GM23338 (cell line): ENCODE measurements at regions not wholly inside any gene's neighbourhood (a gene's known extent, or its start where the extent isn't known, plus 50 kb on each side); places are given as distances from the start of the nearest gene placed in this dataset.
A peak's percentile ranks its signal among the peaks of the same experiment; 100 is the strongest.

Experiments used
- ATAC-seq: fragments of 200-7000 bp; cut with Tn5 transposase; 3 replicates; pipeline ENCODE4 v1.9.1; 2020
- DNase-seq: peaks from one replicate; pipeline ENCODE4 v3.0.0-alpha.2; 2015; ENCODE audit warnings: low spot score
- H2AFZ ChIP-seq: fragments of 200-600 bp; sonication (generic); 2 replicates; pipeline ENCODE4 v1.8.0; 2016; ENCODE audit warnings: antibody characterized with exemption, mild to moderate bottlenecking, moderate library complexity
- H3F3A ChIP-seq: fragments of 200-600 bp; sonication (generic); replicated peaks from 2 replicates; pipeline ENCODE4 v1.8.0; 2017; ENCODE audit warnings: antibody characterized with exemption, mixed run types, low read depth
- H3K27ac ChIP-seq: fragments of 200-600 bp; sonication (generic); 2 replicates; pipeline ENCODE4 v1.6.1; 2016; ENCODE audit warnings: low read depth
- H3K27me3 ChIP-seq: fragments of 200-600 bp; sonication (generic); 2 replicates; pipeline ENCODE4 v1.8.0; 2016; ENCODE audit warnings: mild to moderate bottlenecking, mixed run types, moderate library complexity; ENCODE audit not compliant: insufficient read depth
- H3K36me3 ChIP-seq: fragments of 200-600 bp; sonication (generic); 2 replicates; pipeline ENCODE4 v1.8.0; 2016; ENCODE audit warnings: mild to moderate bottlenecking; ENCODE audit not compliant: insufficient read depth
- H3K4me1 ChIP-seq: fragments of 200-600 bp; sonication (generic); 2 replicates; pipeline ENCODE4 v1.8.0; 2016; ENCODE audit warnings: mild to moderate bottlenecking, moderate library complexity; ENCODE audit not compliant: insufficient read depth
- H3K4me2 ChIP-seq: fragments of 200-600 bp; sonication (generic); 2 replicates; pipeline ENCODE4 v1.7.1; 2017; ENCODE audit warnings: mixed run types
- H3K4me3 ChIP-seq: fragments of 200-600 bp; sonication (generic); 2 replicates; pipeline ENCODE4 v1.6.1; 2016; ENCODE audit warnings: mixed run types
- H3K79me2 ChIP-seq: fragments of 200-600 bp; sonication (generic); replicated peaks from 2 replicates; pipeline ENCODE4 v1.8.0; 2017; ENCODE audit warnings: mild to moderate bottlenecking; ENCODE audit not compliant: insufficient read depth
- H3K9me2 ChIP-seq: fragments of 200-600 bp; sonication (generic); 2 replicates; pipeline ENCODE4 v1.8.0; 2017; ENCODE audit not compliant: insufficient read depth
- H4K20me1 ChIP-seq: fragments of 200-600 bp; sonication (generic); replicated peaks from 2 replicates; pipeline ENCODE4 v1.8.0; 2017; ENCODE audit warnings: mild to moderate bottlenecking; ENCODE audit not compliant: insufficient read depth
- H3K27ac Mint-ChIP-seq: 2 replicates; pipeline ENCODE4 v1.8.0; 2020; ENCODE audit warnings: inconsistent platforms, mild to moderate bottlenecking, moderate library complexity, mixed read lengths
- H3K27me3 Mint-ChIP-seq: 3 replicates; pipeline ENCODE4 v1.8.0; 2022; ENCODE audit warnings: low read depth, mild to moderate bottlenecking, moderate library complexity, mixed read lengths, inconsistent platforms; ENCODE audit not compliant: insufficient read depth, poor library complexity
- H3K36me3 Mint-ChIP-seq: 3 replicates; pipeline ENCODE4 v1.8.0; 2021; ENCODE audit warnings: low read depth, mild to moderate bottlenecking, inconsistent platforms, moderate library complexity, mixed read lengths
- H3K4me1 Mint-ChIP-seq: 3 replicates; pipeline ENCODE4 v1.8.0; 2020; ENCODE audit warnings: mild to moderate bottlenecking, inconsistent platforms, mixed read lengths
- H3K4me3 Mint-ChIP-seq: 3 replicates; pipeline ENCODE4 v1.8.0; 2021; ENCODE audit warnings: moderate library complexity, mild to moderate bottlenecking, inconsistent platforms, mixed read lengths
- H3K9me3 Mint-ChIP-seq: 3 replicates; pipeline ENCODE4 v1.8.0; 2020; ENCODE audit warnings: moderate library complexity, mild to moderate bottlenecking, inconsistent platforms, mixed read lengths
- CTCF ChIP-seq, 2 experiments: fragments of 200-600 bp in 1 of 2; sonication (generic) in 1 of 2; conservative IDR thresholded peaks; 2 replicates each; pipeline versions ENCODE4 v1.5.1 to v1.6.1; 2016 to 2017; ENCODE audit warnings: antibody characterized with exemption in 2 of 2, low read depth in 2 of 2, mild to moderate bottlenecking in 2 of 2, moderate library complexity in 1 of 2
- ETS1 ChIP-seq: IDR thresholded peaks from 2 replicates; pipeline ENCODE4 v1.6.1; 2016; ENCODE audit warnings: antibody characterized with exemption
- JUNB ChIP-seq: IDR thresholded peaks from one replicate; pipeline ENCODE4 v1.6.1; 2016; ENCODE audit warnings: antibody characterized with exemption; ENCODE audit not compliant: unreplicated experiment
- NANOG ChIP-seq: IDR thresholded peaks from 2 replicates; pipeline ENCODE4 v1.6.1; 2016; ENCODE audit warnings: antibody characterized with exemption, borderline replicate concordance
- POLR2AphosphoS5 ChIP-seq: IDR thresholded peaks from 2 replicates; pipeline ENCODE4 v1.6.1; 2016; ENCODE audit warnings: antibody characterized with exemption, low read depth
- STAT1 ChIP-seq: IDR thresholded peaks from one replicate; pipeline ENCODE4 v1.6.1; 2016; ENCODE audit warnings: antibody characterized with exemption; ENCODE audit not compliant: unreplicated experiment
- TF ChIP-seq, protein P1 (sequence below): fragments of 250-450 bp; sonication (Bioruptor Pico); IDR thresholded peaks from 2 replicates; pipeline ENCODE4 v1.5.0; 2020; ENCODE audit warnings: mild to moderate bottlenecking, moderate library complexity

GRCh38 chr2:236823041-236823629, 253.5 kb downstream of the ACKR3 start (continued):
- no peak for TF ChIP-seq JUNB
- no peak for TF ChIP-seq NANOG
- no peak for TF ChIP-seq CTCF (conservative IDR thresholded peaks at IDR 0.05; ENCODE audit: low read depth in 2 of 2)
- TF ChIP-seq POLR2AphosphoS5 = no peak

DNA sequence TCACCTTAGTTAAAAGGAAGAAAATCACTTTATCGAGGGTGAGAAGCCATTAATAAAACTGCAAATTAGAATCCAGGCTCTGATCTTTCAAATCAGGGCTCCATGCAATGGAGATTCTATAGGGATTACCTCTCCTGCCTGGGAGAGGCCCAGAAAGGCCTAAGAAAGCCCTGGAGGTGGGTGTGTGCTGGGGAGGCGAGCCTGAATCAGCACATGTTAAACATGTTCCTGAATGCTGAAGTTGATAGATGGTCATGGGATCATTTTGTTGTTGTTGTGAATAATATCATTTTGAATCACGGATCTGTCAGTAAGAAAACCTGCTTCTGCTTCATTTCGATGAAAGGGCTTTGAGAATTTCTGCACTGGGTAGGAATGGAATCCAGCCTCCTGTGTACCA, 254.3 kb downstream of the ACKR3 start:
- no peaks in the 10 kb centered on the region for H3K79me2 ChIP-seq
- peaks cover 15% of the 10 kb centered on the region; the same call in 1 of the 2 replicates for H3K9me2 ChIP-seq
- DNase-seq = no peak
- no peak overlapping the region; the same call in 1 of the 2 replicates for H3K27ac Mint-ChIP-seq
- H3K4me1 ChIP-seq = peaks cover 55% of the 10 kb centered on the region
- H3K4me1 Mint-ChIP-seq = peaks cover 55% of the 10 kb centered on the region
- ATAC-seq = peak; percentile 17; the same call in 2 of the 3 replicates
- no peak overlapping the region for H3K4me3 Mint-ChIP-seq
- peaks cover 12% of the 10 kb centered on the region for H3K27me3 Mint-ChIP-seq
- H4K20me1 ChIP-seq = no peaks in the 10 kb centered on the region
- TF ChIP-seq STAT1 (no peak), ETS1 (no peak)
- TF ChIP-seq, protein P1, sequence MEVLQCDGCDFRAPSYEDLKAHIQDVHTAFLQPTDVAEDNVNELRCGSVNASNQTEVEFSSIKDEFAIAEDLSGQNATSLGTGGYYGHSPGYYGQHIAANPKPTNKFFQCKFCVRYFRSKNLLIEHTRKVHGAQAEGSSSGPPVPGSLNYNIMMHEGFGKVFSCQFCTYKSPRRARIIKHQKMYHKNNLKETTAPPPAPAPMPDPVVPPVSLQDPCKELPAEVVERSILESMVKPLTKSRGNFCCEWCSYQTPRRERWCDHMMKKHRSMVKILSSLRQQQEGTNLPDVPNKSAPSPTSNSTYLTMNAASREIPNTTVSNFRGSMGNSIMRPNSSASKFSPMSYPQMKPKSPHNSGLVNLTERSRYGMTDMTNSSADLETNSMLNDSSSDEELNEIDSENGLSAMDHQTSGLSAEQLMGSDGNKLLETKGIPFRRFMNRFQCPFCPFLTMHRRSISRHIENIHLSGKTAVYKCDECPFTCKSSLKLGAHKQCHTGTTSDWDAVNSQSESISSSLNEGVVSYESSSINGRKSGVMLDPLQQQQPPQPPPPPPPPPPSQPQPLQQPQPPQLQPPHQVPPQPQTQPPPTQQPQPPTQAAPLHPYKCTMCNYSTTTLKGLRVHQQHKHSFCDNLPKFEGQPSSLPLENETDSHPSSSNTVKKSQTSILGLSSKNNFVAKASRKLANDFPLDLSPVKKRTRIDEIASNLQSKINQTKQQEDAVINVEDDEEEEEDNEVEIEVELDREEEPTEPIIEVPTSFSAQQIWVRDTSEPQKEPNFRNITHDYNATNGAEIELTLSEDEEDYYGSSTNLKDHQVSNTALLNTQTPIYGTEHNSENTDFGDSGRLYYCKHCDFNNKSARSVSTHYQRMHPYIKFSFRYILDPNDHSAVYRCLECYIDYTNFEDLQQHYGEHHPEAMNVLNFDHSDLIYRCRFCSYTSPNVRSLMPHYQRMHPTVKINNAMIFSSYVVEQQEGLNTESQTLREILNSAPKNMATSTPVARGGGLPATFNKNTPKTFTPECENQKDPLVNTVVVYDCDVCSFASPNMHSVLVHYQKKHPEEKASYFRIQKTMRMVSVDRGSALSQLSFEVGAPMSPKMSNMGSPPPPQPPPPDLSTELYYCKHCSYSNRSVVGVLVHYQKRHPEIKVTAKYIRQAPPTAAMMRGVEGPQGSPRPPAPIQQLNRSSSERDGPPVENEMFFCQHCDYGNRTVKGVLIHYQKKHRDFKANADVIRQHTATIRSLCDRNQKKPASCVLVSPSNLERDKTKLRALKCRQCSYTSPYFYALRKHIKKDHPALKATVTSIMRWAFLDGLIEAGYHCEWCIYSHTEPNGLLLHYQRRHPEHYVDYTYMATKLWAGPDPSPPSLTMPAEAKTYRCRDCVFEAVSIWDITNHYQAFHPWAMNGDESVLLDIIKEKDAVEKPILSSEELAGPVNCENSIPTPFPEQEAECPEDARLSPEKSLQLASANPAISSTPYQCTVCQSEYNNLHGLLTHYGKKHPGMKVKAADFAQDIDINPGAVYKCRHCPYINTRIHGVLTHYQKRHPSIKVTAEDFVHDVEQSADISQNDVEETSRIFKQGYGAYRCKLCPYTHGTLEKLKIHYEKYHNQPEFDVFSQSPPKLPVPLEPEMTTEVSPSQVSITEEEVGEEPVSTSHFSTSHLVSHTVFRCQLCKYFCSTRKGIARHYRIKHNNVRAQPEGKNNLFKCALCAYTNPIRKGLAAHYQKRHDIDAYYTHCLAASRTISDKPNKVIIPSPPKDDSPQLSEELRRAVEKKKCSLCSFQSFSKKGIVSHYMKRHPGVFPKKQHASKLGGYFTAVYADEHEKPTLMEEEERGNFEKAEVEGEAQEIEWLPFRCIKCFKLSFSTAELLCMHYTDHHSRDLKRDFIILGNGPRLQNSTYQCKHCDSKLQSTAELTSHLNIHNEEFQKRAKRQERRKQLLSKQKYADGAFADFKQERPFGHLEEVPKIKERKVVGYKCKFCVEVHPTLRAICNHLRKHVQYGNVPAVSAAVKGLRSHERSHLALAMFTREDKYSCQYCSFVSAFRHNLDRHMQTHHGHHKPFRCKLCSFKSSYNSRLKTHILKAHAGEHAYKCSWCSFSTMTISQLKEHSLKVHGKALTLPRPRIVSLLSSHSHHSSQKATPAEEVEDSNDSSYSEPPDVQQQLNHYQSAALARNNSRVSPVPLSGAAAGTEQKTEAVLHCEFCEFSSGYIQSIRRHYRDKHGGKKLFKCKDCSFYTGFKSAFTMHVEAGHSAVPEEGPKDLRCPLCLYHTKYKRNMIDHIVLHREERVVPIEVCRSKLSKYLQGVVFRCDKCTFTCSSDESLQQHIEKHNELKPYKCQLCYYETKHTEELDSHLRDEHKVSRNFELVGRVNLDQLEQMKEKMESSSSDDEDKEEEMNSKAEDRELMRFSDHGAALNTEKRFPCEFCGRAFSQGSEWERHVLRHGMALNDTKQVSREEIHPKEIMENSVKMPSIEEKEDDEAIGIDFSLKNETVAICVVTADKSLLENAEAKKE (CRISPR knock-in tag) = no peak
- no peaks in the 10 kb centered on the region for H3K36me3 ChIP-seq
- H2AFZ ChIP-seq = no peak overlapping the region; the same call in 1 of the 2 replicates
- peaks cover 6% of the 10 kb centered on the region for H3K9me3 Mint-ChIP-seq
- no peak overlapping the region for H3K27ac ChIP-seq
- no peaks in the 10 kb centered on the region; the same call in 1 of the 3 replicates for H3K36me3 Mint-ChIP-seq
- H3K27me3 ChIP-seq = no peaks in the 10 kb centered on the region
- no peak overlapping the region for H3K4me2 ChIP-seq
- H3F3A ChIP-seq = no peaks in the 10 kb centered on the region
- no peak overlapping the region for H3K4me3 ChIP-seq
